CD4-positive, alpha-beta memory T cell (primary cell): ENCODE measurements at regions not wholly inside any gene's neighbourhood (a gene's known extent, or its start where the extent isn't known, plus 50 kb on each side); places are given as distances from the start of the nearest gene placed in this dataset.

Source experiments
- CTCF ChIA-PET: fragments of 350-600 bp; sonication (Branson Sonifier 250); formaldehyde crosslinking; loops from one replicate; lab custom pipeline; 2021; ENCODE audit warnings: inconsistent platforms; ENCODE audit not compliant: partially characterized antibody; lab: Charles Lee
- POLR2A ChIA-PET: fragments of 350-600 bp; sonication (Branson Sonifier 250); formaldehyde crosslinking; loops from one replicate; lab custom pipeline; 2021; ENCODE audit not compliant: partially characterized antibody; lab: Charles Lee
- DNase-seq, 5 donors: peaks; one replicate each; pipeline versions ENCODE4 v3.0.0 to v3.0.0-alpha.2; 2020 to 2022; ENCODE audit warnings: mixed read lengths in 1 of 5
- H3K27ac ChIP-seq: one replicate; pipeline ENCODE4 v1.7.0; 2013; ENCODE audit warnings: low read depth, low read length
- H3K27me3 ChIP-seq: 2 replicates; pipeline ENCODE4 v1.7.0; 2013; ENCODE audit warnings: mild to moderate bottlenecking, low read length, moderate library complexity; ENCODE audit not compliant: insufficient read depth
- H3K36me3 ChIP-seq: 2 replicates; pipeline ENCODE4 v1.7.0; 2013; ENCODE audit warnings: mild to moderate bottlenecking, low read length, moderate library complexity; ENCODE audit not compliant: insufficient read depth
- H3K4me1 ChIP-seq: 2 replicates; pipeline ENCODE4 v1.7.0; 2013; ENCODE audit warnings: mild to moderate bottlenecking, low read length, moderate library complexity; ENCODE audit not compliant: insufficient read depth
- H3K4me3 ChIP-seq, 2 donors: one replicate each; pipeline ENCODE4 v1.7.0; 2013; ENCODE audit warnings: low read length in 2 of 2, mild to moderate bottlenecking in 1 of 2
- H3K9me3 ChIP-seq, 2 donors: one replicate each; pipeline ENCODE4 v1.7.0; 2013; ENCODE audit warnings: low read length in 2 of 2, control low read depth in 1 of 2; ENCODE audit not compliant: control insufficient read depth in 1 of 2
- H3K27ac Mint-ChIP-seq, 7 donors: one replicate each; pipeline ENCODE4 v1.8.0; 2020 to 2021; ENCODE audit warnings: mixed read lengths in 7 of 7, mild to moderate bottlenecking in 6 of 7, inconsistent platforms in 3 of 7, moderate library complexity in 3 of 7
- H3K27me3 Mint-ChIP-seq, 2 donors: one replicate each; pipeline ENCODE4 v1.8.0; 2020 to 2021; ENCODE audit warnings: mixed read lengths in 2 of 2
- H3K36me3 Mint-ChIP-seq, 2 donors: one replicate each; pipeline ENCODE4 v1.8.0; 2020 to 2021; ENCODE audit warnings: mixed read lengths in 2 of 2, inconsistent platforms in 1 of 2, mild to moderate bottlenecking in 1 of 2
- H3K4me1 Mint-ChIP-seq, 4 donors: one replicate each; pipeline ENCODE4 v1.8.0; 2020 to 2021; ENCODE audit warnings: mixed read lengths in 4 of 4, mild to moderate bottlenecking in 1 of 4
- H3K4me3 Mint-ChIP-seq, 8 donors: one replicate each; pipeline ENCODE4 v1.8.0; 2020 to 2021; ENCODE audit warnings: mixed read lengths in 8 of 8, mild to moderate bottlenecking in 7 of 8, moderate library complexity in 6 of 8, inconsistent platforms in 3 of 8
- H3K9me3 Mint-ChIP-seq, 8 donors: one replicate each; pipeline ENCODE4 v1.8.0; 2020 to 2021; ENCODE audit warnings: mixed read lengths in 8 of 8, mild to moderate bottlenecking in 5 of 8, inconsistent platforms in 3 of 8, moderate library complexity in 1 of 8
- intact Hi-C: fragments of 100-400 bp; cut with micrococcal nuclease; formaldehyde crosslinking; loops from one replicate; pipeline ENCODE4 v1.15.1; 2023

DNA sequence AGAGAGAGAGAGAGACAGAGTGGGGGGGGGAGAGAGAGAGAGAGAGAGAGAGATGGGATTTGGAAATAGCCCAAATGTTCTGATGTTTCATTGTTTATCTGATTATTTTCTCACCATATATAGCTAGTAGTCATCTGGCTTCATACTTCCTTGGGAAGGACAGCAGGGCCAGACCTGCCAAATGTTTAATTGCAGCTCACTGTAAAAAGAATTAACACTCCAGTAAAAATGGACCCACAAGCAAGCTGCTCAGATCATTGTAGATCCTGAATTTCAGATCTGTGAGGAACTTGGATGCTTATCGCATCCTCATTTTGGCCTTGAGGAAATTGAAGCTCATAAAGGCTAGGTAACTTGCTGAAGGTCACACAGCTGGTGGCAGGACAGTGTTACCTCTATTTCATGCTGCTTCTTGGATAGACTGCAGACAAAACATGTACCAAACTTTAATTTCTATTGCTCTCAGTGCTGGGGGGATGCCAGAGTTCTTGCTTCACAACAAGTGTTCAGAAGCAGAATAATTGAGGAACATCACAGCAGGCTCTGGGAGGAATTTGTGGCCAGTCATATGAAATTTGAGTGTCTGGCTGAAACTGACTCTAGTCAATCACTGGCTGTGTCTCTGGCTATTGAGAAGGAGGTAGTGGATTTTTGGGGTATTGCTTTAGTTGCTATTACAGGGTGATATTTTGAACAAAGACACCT is 223.5 kb downstream of the PIK3C3 start:
- ChIA-PET POLR2A (no interaction called here), CTCF (no interaction called here)
- H3K36me3 ChIP-seq = no peaks in the 10 kb centered on the region
- no peaks in the 10 kb centered on the region for H3K4me1 ChIP-seq
- H3K4me3 ChIP-seq = no peak overlapping the region
- no peaks in the 10 kb centered on the region for H3K27me3 Mint-ChIP-seq
- H3K36me3 Mint-ChIP-seq = no peaks in the 10 kb centered on the region
- intact Hi-C loops = no loop called here
- no peak overlapping the region for H3K4me3 Mint-ChIP-seq
- no peaks in the 10 kb centered on the region for H3K9me3 Mint-ChIP-seq
- H3K27me3 ChIP-seq = no peaks in the 10 kb centered on the region
- no peak overlapping the region for H3K27ac Mint-ChIP-seq
- no peak for DNase-seq
- no peaks in the 10 kb centered on the region for H3K9me3 ChIP-seq
- H3K27ac ChIP-seq = no peak overlapping the region
- H3K4me1 Mint-ChIP-seq = no peaks in the 10 kb centered on the region

DNA sequence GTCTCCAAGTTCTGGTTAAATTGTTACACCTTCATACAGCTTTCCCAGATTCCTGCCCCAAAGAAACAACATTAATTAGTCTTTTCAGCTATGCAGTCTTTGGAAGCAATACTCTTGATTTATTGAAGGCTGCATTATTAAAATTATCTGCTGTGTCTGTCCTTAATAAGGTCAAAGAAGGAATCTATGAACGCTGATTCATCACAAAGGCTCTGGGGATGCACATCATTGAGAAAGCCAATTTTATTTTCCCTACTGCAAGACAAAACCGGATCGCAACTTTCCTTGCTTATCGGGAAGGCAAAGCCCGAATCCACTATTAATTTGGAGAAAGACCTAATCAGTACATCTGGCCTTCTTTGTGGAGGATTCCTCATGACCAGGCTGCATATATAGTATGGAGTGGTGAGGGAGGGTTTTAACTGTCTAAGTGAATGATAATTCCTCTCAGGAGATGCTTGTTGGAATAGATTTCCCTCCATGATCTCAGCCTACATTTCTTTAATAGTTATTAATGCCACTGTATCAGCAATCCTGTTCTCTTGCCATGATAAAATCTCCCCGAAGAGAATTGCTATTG is 224.6 kb downstream of the PIK3C3 start:
- intact Hi-C loops = no loop called here
- Histone ChIP-seq H3K27me3 (no peaks in the 10 kb centered on the region), H3K36me3 (no peaks in the 10 kb centered on the region), H3K9me3 (no peaks in the 10 kb centered on the region), H3K4me3 (no peak overlapping the region), H3K4me1 (no peaks in the 10 kb centered on the region), H3K27ac (no peak overlapping the region)
- CTCF ChIA-PET = no interaction called here
- no peak overlapping the region for H3K4me3 Mint-ChIP-seq
- POLR2A ChIA-PET = no interaction called here
- no peaks in the 10 kb centered on the region for H3K4me1 Mint-ChIP-seq
- H3K27ac Mint-ChIP-seq = no peak overlapping the region
- H3K36me3 Mint-ChIP-seq = no peaks in the 10 kb centered on the region
- H3K27me3 Mint-ChIP-seq = no peaks in the 10 kb centered on the region
- no peak for DNase-seq
- no peaks in the 10 kb centered on the region for H3K9me3 Mint-ChIP-seq

DNA sequence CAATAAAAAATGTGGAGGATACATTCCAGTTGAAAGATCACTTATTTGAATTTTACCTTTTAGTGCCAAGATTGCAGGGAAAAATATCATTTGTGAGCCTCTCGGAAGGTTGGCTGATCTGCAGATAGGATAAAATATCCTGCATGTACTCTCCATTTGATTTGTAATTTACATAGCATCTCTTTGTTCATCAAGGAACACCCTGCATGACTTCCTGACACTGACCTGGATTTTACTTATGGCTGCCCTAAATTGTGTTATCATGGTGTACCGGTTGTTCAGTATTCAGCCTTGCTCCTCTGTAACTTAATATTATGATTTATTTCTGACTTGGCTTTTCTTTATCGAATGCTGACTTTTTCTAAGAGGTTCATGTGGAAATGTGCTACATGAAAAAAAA is 226.4 kb downstream of the PIK3C3 start:
- no peaks in the 10 kb centered on the region for H3K4me1 Mint-ChIP-seq
- ChIA-PET POLR2A (no interaction called here), CTCF (no interaction called here)
- Histone ChIP-seq H3K4me1 (no peaks in the 10 kb centered on the region), H3K9me3 (no peaks in the 10 kb centered on the region), H3K27ac (no peak overlapping the region), H3K4me3 (no peak overlapping the region), H3K36me3 (no peaks in the 10 kb centered on the region), H3K27me3 (no peaks in the 10 kb centered on the region)
- intact Hi-C loops = no loop called here
- H3K9me3 Mint-ChIP-seq = no peaks in the 10 kb centered on the region
- no peak for DNase-seq
- no peak overlapping the region for H3K27ac Mint-ChIP-seq
- no peaks in the 10 kb centered on the region for H3K36me3 Mint-ChIP-seq
- no peak overlapping the region for H3K4me3 Mint-ChIP-seq
- H3K27me3 Mint-ChIP-seq = no peaks in the 10 kb centered on the region

DNA sequence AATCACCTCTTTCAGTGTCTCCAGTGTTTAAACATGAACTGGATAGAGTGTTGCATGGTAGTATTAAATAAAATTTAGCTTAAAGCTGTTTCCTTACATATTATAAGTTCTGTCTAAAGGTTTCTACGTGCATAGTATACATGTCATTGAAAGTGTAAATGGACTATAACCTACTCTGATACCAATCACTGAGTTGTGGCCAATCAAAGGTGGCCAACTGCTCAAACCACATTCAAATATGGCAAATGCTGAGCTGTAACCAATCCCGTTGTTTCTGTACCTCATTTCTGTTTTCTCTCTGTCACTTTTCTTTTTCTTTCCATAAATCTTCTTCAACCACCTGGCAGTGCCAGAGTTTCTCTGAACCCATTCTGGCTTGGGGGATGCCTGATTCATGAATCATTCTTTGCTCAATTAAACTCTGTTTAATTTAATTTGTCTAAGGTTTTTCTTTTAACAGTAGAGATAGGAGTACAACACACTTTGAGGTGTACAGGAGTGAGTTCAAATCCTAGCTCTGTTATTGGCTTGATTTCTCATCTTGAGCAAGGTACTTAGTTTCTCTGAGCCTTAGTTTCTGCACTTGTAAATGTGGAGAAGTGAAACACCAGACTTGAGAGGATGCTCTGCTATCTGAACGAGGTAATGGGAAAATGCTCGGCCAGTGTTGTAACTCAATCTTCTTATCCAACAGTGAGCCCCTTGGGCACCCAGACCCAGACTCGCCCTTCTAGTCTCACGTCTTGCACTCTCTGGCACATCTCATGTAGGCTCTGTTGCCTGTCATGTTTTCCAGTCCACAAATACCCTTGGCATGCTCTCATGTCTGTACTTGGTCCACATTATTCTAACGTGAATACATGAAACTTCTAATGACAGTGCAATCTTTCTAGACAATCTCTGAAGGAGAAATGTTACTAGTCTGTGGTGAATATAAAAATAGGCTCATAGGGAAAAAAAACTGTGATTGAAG is 228.0 kb downstream of the PIK3C3 start:
- POLR2A ChIA-PET = no interaction called here
- Histone ChIP-seq H3K27me3 (no peaks in the 10 kb centered on the region), H3K4me3 (no peak overlapping the region), H3K27ac (no peak overlapping the region), H3K36me3 (no peaks in the 10 kb centered on the region), H3K4me1 (no peaks in the 10 kb centered on the region), H3K9me3 (no peaks in the 10 kb centered on the region)
- intact Hi-C loops = no loop called here
- H3K4me3 Mint-ChIP-seq = no peak overlapping the region
- no peaks in the 10 kb centered on the region for H3K36me3 Mint-ChIP-seq
- no peaks in the 10 kb centered on the region for H3K27me3 Mint-ChIP-seq
- H3K27ac Mint-ChIP-seq = no peak overlapping the region
- no peak for DNase-seq
- no peaks in the 10 kb centered on the region for H3K4me1 Mint-ChIP-seq
- H3K9me3 Mint-ChIP-seq = peaks cover 0 to 1% (median 0%) of the 10 kb centered on the region in 8 donors
- CTCF ChIA-PET = no interaction called here

DNA sequence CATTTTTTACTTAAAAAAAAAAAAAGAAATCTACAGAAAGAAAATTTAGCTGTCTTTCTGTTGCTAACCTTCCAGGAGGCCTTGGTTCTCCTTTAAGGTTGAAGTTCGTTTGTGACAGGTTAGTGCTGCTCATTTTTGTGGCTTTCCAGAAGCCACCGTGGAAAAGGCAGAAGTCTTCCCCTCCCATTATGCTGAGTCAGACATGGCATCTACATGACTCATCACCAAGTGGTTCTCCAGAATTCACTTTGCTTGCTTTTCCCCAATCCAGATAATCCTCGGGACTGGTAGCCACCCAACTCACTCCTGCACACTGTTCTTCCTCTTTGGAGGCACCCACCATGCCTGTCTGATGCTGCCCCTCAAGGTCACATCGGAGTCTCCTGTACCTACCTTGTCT is 228.7 kb downstream of the PIK3C3 start:
- no peaks in the 10 kb centered on the region for H3K27me3 ChIP-seq
- no peak overlapping the region for H3K27ac Mint-ChIP-seq
- H3K9me3 ChIP-seq = no peaks in the 10 kb centered on the region
- H3K36me3 ChIP-seq = no peaks in the 10 kb centered on the region
- H3K4me1 Mint-ChIP-seq = no peaks in the 10 kb centered on the region
- DNase-seq = no peak
- no peak overlapping the region for H3K4me3 ChIP-seq
- intact Hi-C loops = no loop called here
- peaks cover 0 to 1% (median 0%) of the 10 kb centered on the region in 8 donors for H3K9me3 Mint-ChIP-seq
- no peaks in the 10 kb centered on the region for H3K36me3 Mint-ChIP-seq
- H3K4me3 Mint-ChIP-seq = no peak overlapping the region
- no peak overlapping the region for H3K27ac ChIP-seq
- CTCF ChIA-PET = no interaction called here
- POLR2A ChIA-PET = no interaction called here
- H3K27me3 Mint-ChIP-seq = no peaks in the 10 kb centered on the region
- no peaks in the 10 kb centered on the region for H3K4me1 ChIP-seq

DNA sequence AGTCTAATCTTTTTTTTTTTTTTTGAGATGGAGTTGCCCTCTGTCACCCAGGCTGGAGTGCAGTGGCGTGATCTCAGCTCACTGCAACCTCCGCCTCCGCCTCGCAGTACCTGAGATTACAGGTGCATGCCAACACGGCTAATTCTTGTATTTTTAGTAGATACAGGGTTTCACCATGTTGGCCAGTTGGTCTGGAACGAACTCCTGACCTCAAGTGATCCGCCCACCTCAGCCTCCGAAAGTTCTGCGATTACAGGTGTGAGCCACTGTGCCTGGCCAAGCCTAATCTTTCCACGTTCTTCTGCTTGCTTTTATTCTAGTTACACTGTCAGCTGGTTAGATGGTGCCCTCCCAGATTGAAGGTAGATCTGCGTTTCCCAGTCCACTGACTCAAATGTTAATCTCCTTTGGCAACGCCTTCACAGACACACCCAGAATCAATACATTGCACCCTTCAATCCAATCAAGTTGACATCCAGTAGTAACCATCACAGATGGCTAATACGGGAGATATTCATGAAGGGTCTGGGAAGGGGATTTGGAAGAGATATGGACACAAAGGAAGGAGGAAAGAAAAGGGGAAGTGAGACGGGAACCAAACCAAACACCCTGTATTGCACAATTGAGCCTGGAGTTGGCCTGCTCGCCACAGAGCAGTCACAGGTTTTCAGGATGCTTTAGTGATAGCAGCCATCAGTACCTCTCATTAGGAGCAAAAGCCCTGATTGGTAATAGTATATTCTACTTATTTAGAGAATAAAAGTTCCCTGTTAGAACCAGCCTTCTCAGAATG is 229.8 kb downstream of the PIK3C3 start:
- Mint-ChIP-seq H3K27ac (no peak overlapping the region), H3K27me3 (no peaks in the 10 kb centered on the region), H3K4me1 (no peaks in the 10 kb centered on the region), H3K9me3 (peaks cover 0 to 10% (median 4%) of the 10 kb centered on the region in 8 donors), H3K36me3 (no peaks in the 10 kb centered on the region), H3K4me3 (no peak overlapping the region)
- POLR2A ChIA-PET = no interaction called here
- CTCF ChIA-PET = no interaction called here
- H3K9me3 ChIP-seq = no peaks in the 10 kb centered on the region
- intact Hi-C loops = no loop called here
- no peak for DNase-seq
- H3K4me1 ChIP-seq = no peaks in the 10 kb centered on the region
- H3K27me3 ChIP-seq = no peaks in the 10 kb centered on the region
- no peak overlapping the region for H3K27ac ChIP-seq
- H3K4me3 ChIP-seq = no peak overlapping the region
- H3K36me3 ChIP-seq = no peaks in the 10 kb centered on the region

DNA sequence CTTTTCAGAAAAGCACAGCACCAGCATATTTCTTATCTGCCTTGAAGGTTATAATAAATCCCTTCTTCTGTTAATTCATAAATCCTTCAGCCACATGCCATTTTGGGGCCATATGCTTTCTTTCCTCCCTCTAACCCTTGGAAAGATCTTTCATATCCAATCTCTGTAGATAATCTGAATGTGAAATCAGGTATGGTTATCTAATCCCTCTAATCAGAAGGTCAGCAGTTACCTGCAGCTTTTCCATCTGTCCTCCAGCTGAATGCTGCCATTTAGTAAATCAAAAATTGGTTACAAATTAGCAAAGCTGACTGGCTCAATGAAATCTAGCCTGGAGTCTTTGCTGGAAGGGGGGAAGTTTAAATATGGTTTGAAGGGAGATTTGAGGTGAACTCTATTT is 230.5 kb downstream of the PIK3C3 start:
- DNase-seq = no peak
- no peaks in the 10 kb centered on the region for H3K4me1 ChIP-seq
- no peaks in the 10 kb centered on the region for H3K36me3 ChIP-seq
- H3K9me3 Mint-ChIP-seq = peaks cover 0 to 11% (median 4%) of the 10 kb centered on the region in 8 donors
- no peak overlapping the region for H3K4me3 ChIP-seq
- H3K36me3 Mint-ChIP-seq = no peaks in the 10 kb centered on the region
- no peaks in the 10 kb centered on the region for H3K9me3 ChIP-seq
- no peak overlapping the region for H3K4me3 Mint-ChIP-seq
- H3K4me1 Mint-ChIP-seq = no peaks in the 10 kb centered on the region
- H3K27ac ChIP-seq = no peak overlapping the region
- ChIA-PET POLR2A (no interaction called here), CTCF (no interaction called here)
- intact Hi-C loops = no loop called here
- H3K27me3 Mint-ChIP-seq = no peaks in the 10 kb centered on the region
- H3K27ac Mint-ChIP-seq = no peak overlapping the region
- H3K27me3 ChIP-seq = no peaks in the 10 kb centered on the region
